GM23338 (cell line): ENCODE measurements at regions not wholly inside any gene's neighbourhood (a gene's known extent, or its start where the extent isn't known, plus 50 kb on each side); places are given as distances from the start of the nearest gene placed in this dataset.

Experiments used
- ATAC-seq: fragments of 200-7000 bp; cut with Tn5 transposase; 3 replicates; pipeline ENCODE4 v1.9.1; 2020
- DNase-seq: peaks from one replicate; pipeline ENCODE4 v3.0.0-alpha.2; 2015; ENCODE audit warnings: low spot score
- H2AFZ ChIP-seq: fragments of 200-600 bp; sonication (generic); 2 replicates; pipeline ENCODE4 v1.8.0; 2016; ENCODE audit warnings: antibody characterized with exemption, mild to moderate bottlenecking, moderate library complexity
- H3F3A ChIP-seq: fragments of 200-600 bp; sonication (generic); replicated peaks from 2 replicates; pipeline ENCODE4 v1.8.0; 2017; ENCODE audit warnings: antibody characterized with exemption, mixed run types, low read depth
- H3K27ac ChIP-seq: fragments of 200-600 bp; sonication (generic); 2 replicates; pipeline ENCODE4 v1.6.1; 2016; ENCODE audit warnings: low read depth
- H3K27me3 ChIP-seq: fragments of 200-600 bp; sonication (generic); 2 replicates; pipeline ENCODE4 v1.8.0; 2016; ENCODE audit warnings: mild to moderate bottlenecking, mixed run types, moderate library complexity; ENCODE audit not compliant: insufficient read depth
- H3K36me3 ChIP-seq: fragments of 200-600 bp; sonication (generic); 2 replicates; pipeline ENCODE4 v1.8.0; 2016; ENCODE audit warnings: mild to moderate bottlenecking; ENCODE audit not compliant: insufficient read depth
- H3K4me1 ChIP-seq: fragments of 200-600 bp; sonication (generic); 2 replicates; pipeline ENCODE4 v1.8.0; 2016; ENCODE audit warnings: mild to moderate bottlenecking, moderate library complexity; ENCODE audit not compliant: insufficient read depth
- H3K4me2 ChIP-seq: fragments of 200-600 bp; sonication (generic); 2 replicates; pipeline ENCODE4 v1.7.1; 2017; ENCODE audit warnings: mixed run types
- H3K4me3 ChIP-seq: fragments of 200-600 bp; sonication (generic); 2 replicates; pipeline ENCODE4 v1.6.1; 2016; ENCODE audit warnings: mixed run types
- H3K79me2 ChIP-seq: fragments of 200-600 bp; sonication (generic); replicated peaks from 2 replicates; pipeline ENCODE4 v1.8.0; 2017; ENCODE audit warnings: mild to moderate bottlenecking; ENCODE audit not compliant: insufficient read depth
- H3K9me2 ChIP-seq: fragments of 200-600 bp; sonication (generic); 2 replicates; pipeline ENCODE4 v1.8.0; 2017; ENCODE audit not compliant: insufficient read depth
- H4K20me1 ChIP-seq: fragments of 200-600 bp; sonication (generic); replicated peaks from 2 replicates; pipeline ENCODE4 v1.8.0; 2017; ENCODE audit warnings: mild to moderate bottlenecking; ENCODE audit not compliant: insufficient read depth
- H3K27ac Mint-ChIP-seq: 2 replicates; pipeline ENCODE4 v1.8.0; 2020; ENCODE audit warnings: inconsistent platforms, mild to moderate bottlenecking, moderate library complexity, mixed read lengths
- H3K27me3 Mint-ChIP-seq: 3 replicates; pipeline ENCODE4 v1.8.0; 2022; ENCODE audit warnings: low read depth, mild to moderate bottlenecking, moderate library complexity, mixed read lengths, inconsistent platforms; ENCODE audit not compliant: insufficient read depth, poor library complexity
- H3K36me3 Mint-ChIP-seq: 3 replicates; pipeline ENCODE4 v1.8.0; 2021; ENCODE audit warnings: low read depth, mild to moderate bottlenecking, inconsistent platforms, moderate library complexity, mixed read lengths
- H3K4me1 Mint-ChIP-seq: 3 replicates; pipeline ENCODE4 v1.8.0; 2020; ENCODE audit warnings: mild to moderate bottlenecking, inconsistent platforms, mixed read lengths
- H3K4me3 Mint-ChIP-seq: 3 replicates; pipeline ENCODE4 v1.8.0; 2021; ENCODE audit warnings: moderate library complexity, mild to moderate bottlenecking, inconsistent platforms, mixed read lengths
- H3K9me3 Mint-ChIP-seq: 3 replicates; pipeline ENCODE4 v1.8.0; 2020; ENCODE audit warnings: moderate library complexity, mild to moderate bottlenecking, inconsistent platforms, mixed read lengths
- CREB1 ChIP-seq: fragments of 250-450 bp; sonication (Bioruptor Pico); IDR thresholded peaks from 2 replicates; pipeline ENCODE4 v1.5.0; 2020; ENCODE audit warnings: low read depth, mild to moderate bottlenecking, moderate library complexity
- EZH2phosphoT487 ChIP-seq: fragments of 200-600 bp; sonication (generic); IDR thresholded peaks from one replicate; pipeline ENCODE4 v1.8.1; 2018; ENCODE audit warnings: antibody characterized with exemption; ENCODE audit not compliant: unreplicated experiment
- JUNB ChIP-seq: IDR thresholded peaks from one replicate; pipeline ENCODE4 v1.6.1; 2016; ENCODE audit warnings: antibody characterized with exemption; ENCODE audit not compliant: unreplicated experiment
- POLR2AphosphoS5 ChIP-seq: IDR thresholded peaks from 2 replicates; pipeline ENCODE4 v1.6.1; 2016; ENCODE audit warnings: antibody characterized with exemption, low read depth
- STAT1 ChIP-seq: IDR thresholded peaks from one replicate; pipeline ENCODE4 v1.6.1; 2016; ENCODE audit warnings: antibody characterized with exemption; ENCODE audit not compliant: unreplicated experiment
- ZNF114 ChIP-seq: fragments of 250-450 bp; sonication (Bioruptor Pico); IDR thresholded peaks from 2 replicates; pipeline ENCODE4 v1.5.0; 2020; ENCODE audit warnings: mild to moderate bottlenecking, moderate library complexity
- ZNF462 ChIP-seq: fragments of 250-450 bp; sonication (Bioruptor Pico); IDR thresholded peaks from 2 replicates; pipeline ENCODE4 v1.5.0; 2020; ENCODE audit warnings: mild to moderate bottlenecking, moderate library complexity

- Histone ChIP-seq H3K4me3 (no peak overlapping the region), H3K36me3 (no peaks in the 10 kb centered on the region), H3K27me3 (no peaks in the 10 kb centered on the region), H3K4me2 (no peak overlapping the region), H3K27ac (no peak overlapping the region), H3K79me2 (no peaks in the 10 kb centered on the region), H4K20me1 (no peaks in the 10 kb centered on the region), H3K4me1 (no peaks in the 10 kb centered on the region), H3K9me2 (no peaks in the 10 kb centered on the region), H3F3A (no peaks in the 10 kb centered on the region), H2AFZ (no peak overlapping the region)
- Mint-ChIP-seq H3K9me3 (no peaks in the 10 kb centered on the region), H3K4me1 (no peaks in the 10 kb centered on the region), H3K27ac (no peak overlapping the region), H3K36me3 (no peaks in the 10 kb centered on the region), H3K27me3 (no peaks in the 10 kb centered on the region), H3K4me3 (no peak overlapping the region)
- DNase-seq (no peak), ATAC-seq (no peak)
- TF ChIP-seq ZNF462 = no peak
- TF ChIP-seq JUNB = no peak
- no peak for TF ChIP-seq STAT1
- TF ChIP-seq EZH2phosphoT487 = no peak
Observed at GRCh38 chr3:89571707-89572106, 464.3 kb downstream of the EPHA3 start.

- no peak overlapping the region for H3K4me3 ChIP-seq
- Mint-ChIP-seq H3K4me3 (no peak overlapping the region), H3K27me3 (no peaks in the 10 kb centered on the region), H3K4me1 (peaks cover under 1% of the 10 kb centered on the region; the same call in 2 of the 3 replicates), H3K27ac (no peak overlapping the region), H3K9me3 (no peaks in the 10 kb centered on the region), H3K36me3 (no peaks in the 10 kb centered on the region)
- no peak for DNase-seq
- no peak overlapping the region for H3K4me2 ChIP-seq
- H3K36me3 ChIP-seq = no peaks in the 10 kb centered on the region
- no peaks in the 10 kb centered on the region for H3K27me3 ChIP-seq
- no peak overlapping the region for H3K27ac ChIP-seq
- no peaks in the 10 kb centered on the region for H4K20me1 ChIP-seq
- H3K79me2 ChIP-seq = no peaks in the 10 kb centered on the region
- no peak for ATAC-seq
- no peak overlapping the region for H2AFZ ChIP-seq
- no peaks in the 10 kb centered on the region for H3F3A ChIP-seq
- no peaks in the 10 kb centered on the region for H3K4me1 ChIP-seq
- no peaks in the 10 kb centered on the region for H3K9me2 ChIP-seq
- TF ChIP-seq ZNF114 (CRISPR knock-in tag) (no peak), ZNF462 (no peak), CREB1 (no peak), JUNB (no peak), EZH2phosphoT487 (no peak), POLR2AphosphoS5 (no peak)
Observed at GRCh38 chr3:89572261-89572660, 464.8 kb downstream of the EPHA3 start.
